NCI-H2196 treated with DMSO at 0.1 percent for 48 hours (cell line): ENCODE measurements at regions not wholly inside any gene's neighbourhood (a gene's known extent, or its start where the extent isn't known, plus 50 kb on each side); places are given as distances from the start of the nearest gene placed in this dataset.
"Not testable (repeated sequence)": the region's sequence is repeated elsewhere in the genome, so short reads cannot be mapped to it uniquely, and the experiment has no call there.

Experiments used
- DNase-seq: peaks from one replicate; lab custom pipeline; 2025; ENCODE audit not compliant: unreplicated experiment; lab: John Stamatoyannopoulos, UW

DNA sequence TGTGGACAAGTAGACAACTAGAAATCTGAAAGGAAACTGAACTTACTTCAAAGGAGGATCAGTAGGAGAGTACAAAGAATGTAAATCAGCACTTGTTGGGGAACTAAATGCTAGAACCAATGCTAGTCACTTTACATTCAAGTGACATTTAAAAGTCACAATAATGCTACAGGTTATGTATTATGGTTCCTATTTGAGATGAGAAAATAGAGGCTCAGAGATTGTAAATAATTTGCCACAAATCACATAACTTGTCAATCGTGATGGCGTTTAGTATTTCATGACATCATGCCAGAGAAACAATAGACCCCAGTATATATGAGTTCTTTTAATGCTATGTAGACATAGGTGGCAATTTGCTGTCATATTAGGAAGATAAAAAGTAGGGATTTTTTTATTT lies 467.8 kb upstream of the CBLB start:
- no peak for DNase-seq

DNA sequence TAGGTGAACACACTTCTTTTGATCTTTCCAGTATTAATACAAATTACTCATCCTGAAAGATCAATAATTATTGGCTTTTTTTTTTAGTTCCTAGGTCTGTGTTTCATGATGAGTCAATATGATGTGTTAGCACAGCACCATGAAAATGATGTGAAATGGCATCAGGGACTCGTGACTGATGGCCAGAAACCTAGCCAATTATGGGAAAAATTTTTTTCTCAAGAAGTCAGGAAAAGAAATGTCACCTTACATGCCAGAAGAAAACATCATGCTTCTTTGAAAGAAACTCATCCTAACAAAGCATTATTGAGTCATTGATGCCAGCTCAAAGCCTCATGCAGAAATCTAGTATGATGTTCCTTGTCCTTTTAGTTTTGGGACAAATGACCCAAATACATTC lies 468.3 kb upstream of the CBLB start:
- DNase-seq, result no peak

DNA sequence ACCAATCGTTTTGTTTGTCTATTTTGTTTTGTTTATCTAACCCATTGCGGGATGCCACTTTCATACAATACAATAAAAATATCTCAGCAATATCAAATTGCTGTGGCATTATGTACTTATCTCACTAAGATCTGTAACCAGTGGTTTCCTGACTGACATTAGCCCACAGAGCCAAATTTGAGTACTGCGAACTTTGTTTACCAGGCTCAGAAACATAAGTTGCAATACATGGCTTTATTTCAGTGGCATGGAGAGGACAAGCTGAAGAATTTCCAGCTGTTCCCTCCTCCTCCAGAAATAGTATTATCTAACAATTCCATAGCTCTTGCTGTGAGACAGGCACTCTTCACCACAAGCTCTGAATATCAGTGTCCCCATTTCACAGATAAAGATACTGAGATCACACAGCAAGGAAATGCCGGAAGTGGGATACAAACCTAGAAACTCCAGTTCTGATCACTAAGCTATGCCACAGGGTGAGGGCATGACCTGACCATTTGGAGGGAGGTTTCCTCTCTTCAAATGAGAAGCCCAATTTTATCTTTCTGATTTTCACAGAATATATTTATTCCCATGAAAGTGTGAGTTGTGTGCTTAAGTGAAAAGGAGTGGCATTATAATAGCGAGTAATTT lies 469.9 kb upstream of the CBLB start:
- DNase-seq, result no peak

DNA sequence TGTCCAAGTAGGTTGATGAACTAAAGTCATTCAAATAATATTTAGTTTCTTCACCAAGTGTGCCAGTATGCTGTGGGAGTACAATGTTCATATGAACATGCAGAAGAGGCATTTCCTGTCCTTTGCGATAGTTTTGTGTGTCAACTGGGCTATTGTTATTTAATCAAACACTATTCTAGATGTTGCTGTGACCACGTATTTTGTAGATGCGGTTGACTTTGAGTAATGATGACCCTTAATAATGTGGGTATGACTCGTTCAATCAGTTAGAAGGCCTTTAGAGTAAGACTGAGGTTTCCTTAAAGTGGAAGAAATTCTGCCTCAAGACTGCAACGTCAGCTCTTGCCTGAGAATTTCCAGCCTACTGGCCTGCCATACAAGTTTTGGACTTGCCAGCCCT lies 470.7 kb upstream of the CBLB start:
- no peak for DNase-seq

- DNase-seq, result no peak
Measured at GRCh38 chr3:106341087-106341486, 472.3 kb upstream of the CBLB start.

- no peak for DNase-seq
Measured at GRCh38 chr3:106341586-106342162, 472.9 kb upstream of the CBLB start.

GRCh38 chr3:106342386-106342785 lies 473.6 kb upstream of the CBLB start:
- DNase-seq, result no peak

DNA sequence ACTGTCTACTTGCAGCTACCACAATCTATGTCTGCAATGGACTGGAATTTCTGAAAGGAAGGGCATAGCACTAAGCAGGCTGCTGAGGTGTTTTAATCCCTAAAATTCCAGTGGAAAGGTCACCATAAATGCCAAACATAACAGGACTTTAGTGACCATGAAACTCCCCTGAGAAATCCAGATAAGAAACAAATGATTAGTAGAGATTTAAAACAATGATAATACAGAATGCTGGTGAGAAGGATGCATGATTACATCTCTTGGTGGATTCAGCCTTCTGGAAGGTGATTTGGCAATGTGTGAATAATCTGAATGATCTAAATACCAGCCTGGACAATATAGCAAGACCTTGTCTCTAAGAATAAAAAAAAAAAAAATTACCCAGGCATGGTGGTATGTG lies 475.0 kb upstream of the CBLB start:
- no peak for DNase-seq

- no peak for DNase-seq
Measured at GRCh38 chr3:106345353-106346027, 476.7 kb upstream of the CBLB start.

- DNase-seq, result no peak
Measured at GRCh38 chr3:106347350-106347749, 478.5 kb upstream of the CBLB start.

DNA sequence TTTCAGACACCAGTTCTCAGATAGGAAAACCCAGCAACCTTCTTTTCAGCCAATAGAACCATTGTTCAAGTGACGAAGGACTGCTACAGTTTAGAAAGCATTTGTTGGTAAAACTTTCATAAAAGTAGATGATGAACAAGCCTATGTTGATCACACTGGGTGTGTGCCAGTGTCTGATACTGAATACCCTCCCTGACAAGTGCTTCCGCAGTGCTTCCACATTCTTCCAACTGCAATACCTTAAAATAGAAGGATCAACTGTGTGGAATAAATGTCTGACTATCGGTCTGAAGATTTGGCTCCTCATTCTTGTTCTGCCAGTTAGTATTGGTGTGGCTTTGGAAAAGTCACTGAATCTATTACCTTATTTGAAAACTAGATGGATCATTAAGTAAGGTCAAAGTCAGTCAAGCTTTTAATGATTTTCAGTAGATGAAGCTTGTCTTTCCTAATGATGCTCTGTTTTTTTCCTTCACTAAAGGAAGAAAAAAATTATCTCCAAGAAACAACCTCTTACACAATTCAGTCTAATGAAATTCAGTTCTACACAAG lies 479.4 kb upstream of the CBLB start:
- DNase-seq, result no peak

DNA sequence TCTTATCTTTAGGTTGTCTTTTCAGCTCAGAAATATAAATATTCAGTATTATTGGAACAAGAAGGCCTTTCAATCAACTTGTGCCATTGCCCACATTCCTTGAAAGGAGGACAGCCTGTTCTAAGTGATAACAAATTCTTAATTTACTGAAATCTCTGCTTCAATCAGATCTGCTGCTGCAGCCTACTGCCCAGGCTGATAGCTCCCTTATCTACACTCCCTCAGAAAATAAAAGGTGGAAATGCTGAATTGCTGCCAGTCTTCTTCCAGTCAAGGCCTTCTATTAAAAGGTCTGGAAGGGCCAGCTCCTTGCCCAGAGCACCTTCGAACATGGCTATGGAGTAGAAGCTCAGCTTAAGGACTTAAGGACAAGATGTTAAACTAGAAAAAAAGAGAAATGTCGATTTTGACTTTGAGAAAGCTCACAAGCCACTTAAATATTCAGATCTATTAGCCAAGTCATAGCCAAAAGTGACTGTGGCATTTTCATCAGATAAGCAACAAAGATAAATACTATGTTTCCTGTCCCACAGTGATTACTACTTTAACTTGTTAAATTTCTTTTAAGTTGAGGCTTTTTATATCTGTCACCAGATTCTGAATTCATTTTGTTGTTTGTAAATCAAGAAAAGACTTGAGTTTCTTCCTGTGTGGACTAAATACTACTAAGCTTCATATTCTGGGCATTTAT lies 480.5 kb upstream of the CBLB start:
- DNase-seq, result no peak

DNA sequence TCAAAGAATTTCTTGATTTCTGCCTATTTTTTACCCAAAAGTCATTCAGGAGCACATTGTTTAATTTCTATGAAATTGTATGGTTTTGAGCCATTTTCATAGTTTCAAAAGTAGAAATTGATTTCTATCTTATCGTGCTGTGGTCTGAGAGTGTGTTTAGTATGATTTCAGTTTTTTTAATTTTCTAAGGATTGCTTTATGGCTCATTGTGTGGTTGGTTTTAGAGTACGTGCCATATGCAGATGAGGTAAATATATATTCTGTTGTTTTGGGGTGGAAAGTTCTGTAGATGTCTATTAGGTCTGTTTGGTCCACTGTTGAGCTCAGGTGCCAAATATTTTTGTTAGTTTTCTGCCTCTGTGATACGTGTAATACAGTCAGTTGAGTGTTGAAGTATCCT lies 487.1 kb upstream of the CBLB start:
- DNase-seq, result no peak

- DNase-seq, result no peak
Measured at GRCh38 chr3:106359692-106360091, 490.9 kb upstream of the CBLB start.

- DNase-seq, result not testable (repeated sequence)
Measured at GRCh38 chr3:106360901-106361300, 492.1 kb upstream of the CBLB start.

- DNase-seq, result no peak
Measured at GRCh38 chr3:106364477-106364876, 495.7 kb upstream of the CBLB start.

DNA sequence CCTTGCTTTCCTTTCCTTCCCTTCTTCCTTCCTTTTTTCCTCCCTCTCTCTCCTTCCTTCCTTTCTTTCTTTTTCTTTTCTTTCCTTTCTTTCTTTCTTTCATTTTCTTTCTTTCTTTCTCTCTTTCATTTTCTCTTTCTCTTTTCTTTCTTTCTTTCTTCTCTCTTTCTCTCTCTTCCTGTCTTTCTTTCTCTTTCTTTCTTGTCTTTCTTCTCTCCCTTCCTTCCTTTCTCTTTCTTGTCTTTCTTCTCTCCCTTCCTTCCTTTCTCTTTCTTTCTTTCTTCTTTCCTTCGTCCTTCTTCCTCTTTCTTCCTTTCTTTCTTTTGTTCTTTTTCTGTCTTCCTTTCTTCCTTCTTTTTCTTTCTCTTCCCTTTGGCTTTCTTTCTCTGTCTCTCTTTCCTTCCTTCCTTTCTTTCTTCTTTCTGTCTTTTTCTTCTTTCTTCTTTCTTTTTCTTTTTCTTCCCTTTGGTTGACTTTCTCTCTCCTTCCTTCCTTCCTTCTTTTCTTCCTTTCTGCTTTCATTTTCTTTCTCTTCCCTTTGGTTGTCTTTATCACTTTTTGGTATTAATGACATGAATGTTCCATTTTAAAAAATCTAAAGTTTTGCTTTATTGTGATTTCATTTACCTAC lies 496.4 kb upstream of the CBLB start:
- DNase-seq, result no peak

DNA sequence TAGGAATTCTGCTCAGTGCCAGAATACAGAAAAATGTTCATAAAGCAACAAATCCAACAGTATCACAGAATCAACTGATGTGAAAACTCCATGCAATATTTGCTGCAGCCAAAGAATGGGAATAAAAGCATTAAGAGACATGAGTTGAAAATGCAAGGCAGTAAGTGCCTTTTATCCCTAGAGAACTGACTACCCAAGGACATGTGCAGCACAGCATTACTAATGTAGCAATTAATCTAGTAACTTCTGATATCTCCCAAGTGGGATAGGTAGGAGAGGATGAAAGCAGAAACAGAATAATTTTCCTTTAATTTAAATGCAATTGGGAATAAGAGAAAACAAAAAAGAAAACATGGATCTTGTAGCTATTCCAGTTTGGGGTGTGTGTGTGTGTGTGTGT lies 497.5 kb upstream of the CBLB start:
- DNase-seq, result no peak

DNA sequence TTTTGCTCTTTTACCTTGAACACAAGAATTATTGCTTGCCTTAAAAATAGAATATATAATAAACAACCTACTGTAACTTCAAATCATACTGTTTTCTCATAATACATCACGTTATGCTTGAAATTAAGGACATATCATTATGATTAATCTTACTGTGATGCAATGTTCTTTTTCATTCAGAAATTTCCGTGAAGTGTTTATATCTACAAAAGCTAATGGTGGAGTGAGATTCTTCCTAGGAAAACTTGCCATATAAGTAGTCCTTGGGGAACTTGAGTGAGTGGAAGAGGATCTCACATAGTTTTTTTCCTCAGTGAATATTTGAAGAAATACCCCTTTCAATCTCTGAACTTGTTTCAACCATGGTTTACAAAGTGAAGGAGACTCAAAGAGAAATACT lies 498.7 kb upstream of the CBLB start:
- DNase-seq, result no peak

- DNase-seq, result no peak
Measured at GRCh38 chr3:106371221-106371970, 502.6 kb upstream of the CBLB start.
